ENCODE measurements at regions not wholly inside any gene's neighbourhood (a gene's known extent, or its start where the extent isn't known, plus 50 kb on each side); places are given as distances from the start of the nearest gene placed in this dataset.

GRCh38 chr20:50261471-50262212 is 71.0 kb downstream of the CEBPB start:
- TF ChIP-seq POLR2AphosphoS5 (IDR thresholded peaks at IDR 0.05): no peak
- TF ChIP-seq, protein P1, sequence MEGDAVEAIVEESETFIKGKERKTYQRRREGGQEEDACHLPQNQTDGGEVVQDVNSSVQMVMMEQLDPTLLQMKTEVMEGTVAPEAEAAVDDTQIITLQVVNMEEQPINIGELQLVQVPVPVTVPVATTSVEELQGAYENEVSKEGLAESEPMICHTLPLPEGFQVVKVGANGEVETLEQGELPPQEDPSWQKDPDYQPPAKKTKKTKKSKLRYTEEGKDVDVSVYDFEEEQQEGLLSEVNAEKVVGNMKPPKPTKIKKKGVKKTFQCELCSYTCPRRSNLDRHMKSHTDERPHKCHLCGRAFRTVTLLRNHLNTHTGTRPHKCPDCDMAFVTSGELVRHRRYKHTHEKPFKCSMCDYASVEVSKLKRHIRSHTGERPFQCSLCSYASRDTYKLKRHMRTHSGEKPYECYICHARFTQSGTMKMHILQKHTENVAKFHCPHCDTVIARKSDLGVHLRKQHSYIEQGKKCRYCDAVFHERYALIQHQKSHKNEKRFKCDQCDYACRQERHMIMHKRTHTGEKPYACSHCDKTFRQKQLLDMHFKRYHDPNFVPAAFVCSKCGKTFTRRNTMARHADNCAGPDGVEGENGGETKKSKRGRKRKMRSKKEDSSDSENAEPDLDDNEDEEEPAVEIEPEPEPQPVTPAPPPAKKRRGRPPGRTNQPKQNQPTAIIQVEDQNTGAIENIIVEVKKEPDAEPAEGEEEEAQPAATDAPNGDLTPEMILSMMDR (IDR thresholded peaks at IDR 0.05): no peak

Data from esophagus muscularis mucosa (tissue), 3 donors.